Tibial nerve (tissue), 4 donors: ENCODE measurements at regions not wholly inside any gene's neighbourhood (a gene's known extent, or its start where the extent isn't known, plus 50 kb on each side); places are given as distances from the start of the nearest gene placed in this dataset.

ENCODE experiments used
- DNase-seq, 2 donors: peaks; one replicate each; pipeline ENCODE4 v3.0.0-alpha.2; 2019; ENCODE audit warnings: low spot score in 2 of 2
- H3K27ac ChIP-seq, 4 donors: fragments of 200-600 bp; sonication (generic) in 3 of 4; one replicate each; pipeline ENCODE4 v1.5.1; 2017 to 2019; ENCODE audit warnings: mild to moderate bottlenecking in 1 of 4
- H3K27me3 ChIP-seq, 2 donors: fragments of 200-600 bp; sonication (generic) in 1 of 2; one replicate each; pipeline versions ENCODE4 v1.5.1 to v1.6.0; 2017 to 2019
- H3K36me3 ChIP-seq, 3 donors: fragments of 200-600 bp; sonication (generic); one replicate each; pipeline ENCODE4 v1.5.1; 2018 to 2019
- H3K4me1 ChIP-seq, 4 donors: fragments of 200-600 bp; sonication (generic) in 3 of 4; one replicate each; pipeline ENCODE4 v1.5.1; 2017 to 2019
- H3K4me3 ChIP-seq, 4 donors: fragments of 200-600 bp; sonication (generic) in 3 of 4; one replicate each; pipeline ENCODE4 v1.5.1; 2017 to 2019; ENCODE audit warnings: mild to moderate bottlenecking in 1 of 4, moderate library complexity in 1 of 4
- H3K9me3 ChIP-seq, 4 donors: fragments of 200-600 bp; sonication (generic) in 3 of 4; one replicate each; pipeline ENCODE4 v1.5.1; 2017 to 2019
- CTCF ChIP-seq, 5 experiments: fragments of 200-600 bp in 3 of 5; fragments of 450-650 bp in 2 of 5; sonication (generic) in 3 of 5; IDR thresholded peaks; one replicate each; pipeline ENCODE4 v1.5.1; 2016 to 2019; ENCODE audit warnings: antibody characterized with exemption in 5 of 5, mild to moderate bottlenecking in 3 of 5, moderate library complexity in 2 of 5
- EP300 ChIP-seq, 2 donors: sonication (generic); formaldehyde crosslinking; IDR thresholded peaks; one replicate each; pipeline ENCODE4 v1.6.1; 2017; ENCODE audit warnings: antibody characterized with exemption in 2 of 2, mild to moderate bottlenecking in 1 of 2
- POLR2A ChIP-seq, 2 donors: fragments of 450-650 bp; IDR thresholded peaks; one replicate each; pipeline ENCODE4 v1.6.1; 2017; ENCODE audit warnings: antibody characterized with exemption in 2 of 2, mild to moderate bottlenecking in 2 of 2, moderate library complexity in 2 of 2
- whole genome bisulfite sequencing, 2 donors: methylation state at CpG; one replicate each; pipeline ENCODE4 v1.1.5; 2018; 5-methylcytosine and 5-hydroxymethylcytosine counted together

GRCh38 chrX:35339796-35340195 lies 397.2 kb downstream of the FAM47B start:
- Histone ChIP-seq H3K36me3 (no peaks in the 10 kb centered on the region), H3K4me3 (no peak overlapping the region), H3K27me3 (peaks cover 0 to 5% of the 10 kb centered on the region in 2 donors), H3K9me3 (no peaks in the 10 kb centered on the region), H3K27ac (no peak overlapping the region), H3K4me1 (no peaks in the 10 kb centered on the region)
- TF ChIP-seq CTCF (IDR thresholded peaks at IDR 0.05): no peak
- no peak for TF ChIP-seq EP300 (IDR thresholded peaks at IDR 0.05)
- TF ChIP-seq POLR2A (IDR thresholded peaks at IDR 0.05): no peak
- no peak for DNase-seq
- WGBS, 2 donors: 80 to 84% methylated on average over 3 of the region's 3 CpGs

- Histone ChIP-seq H3K4me3 (no peak overlapping the region), H3K9me3 (no peaks in the 10 kb centered on the region), H3K27me3 (peaks cover 0 to 5% of the 10 kb centered on the region in 2 donors), H3K4me1 (no peaks in the 10 kb centered on the region), H3K27ac (no peak overlapping the region), H3K36me3 (no peaks in the 10 kb centered on the region)
- WGBS, 2 donors: 50 to 61% methylated on average over 1 of the region's 1 CpG
- no peak for TF ChIP-seq CTCF (IDR thresholded peaks at IDR 0.05)
- TF ChIP-seq POLR2A (IDR thresholded peaks at IDR 0.05): no peak
- no peak for TF ChIP-seq EP300 (IDR thresholded peaks at IDR 0.05)
- DNase-seq: no peak
These were observed 397.9 kb downstream of the FAM47B start for GRCh38 chrX:35340465-35340864.

- no peaks in the 10 kb centered on the region for H3K36me3 ChIP-seq
- DNase-seq: no peak
- WGBS, 2 donors: 46 to 63% methylated on average over 1 of the region's 1 CpG
These were observed 408.6 kb downstream of the FAM47B start for GRCh38 chrX:35351212-35351611.

GRCh38 chrX:35351795-35352483 lies 409.3 kb downstream of the FAM47B start:
- no peak overlapping the region for H3K4me3 ChIP-seq
- no peaks in the 10 kb centered on the region for H3K4me1 ChIP-seq
- H3K27ac ChIP-seq: no peak overlapping the region
- DNase-seq: no peak
- H3K36me3 ChIP-seq: no peaks in the 10 kb centered on the region
- H3K9me3 ChIP-seq: peaks cover 0 to 2% (median 0%) of the 10 kb centered on the region in 4 donors
- H3K27me3 ChIP-seq: no peaks in the 10 kb centered on the region
- 80 to 82% methylated on average over 5 of the region's 5 CpGs for WGBS, 2 donors
- TF ChIP-seq CTCF (IDR thresholded peaks at IDR 0.05) (no peak), EP300 (IDR thresholded peaks at IDR 0.05) (no peak), POLR2A (IDR thresholded peaks at IDR 0.05) (no peak)

More at GRCh38 chrX:35351212-35351611, 408.6 kb downstream of the FAM47B start:
- TF ChIP-seq POLR2A (IDR thresholded peaks at IDR 0.05) (no peak), CTCF (IDR thresholded peaks at IDR 0.05) (no peak)
- H3K27ac ChIP-seq: no peak overlapping the region
- H3K4me3 ChIP-seq: no peak overlapping the region
- no peaks in the 10 kb centered on the region for H3K9me3 ChIP-seq
- H3K4me1 ChIP-seq: no peaks in the 10 kb centered on the region
- H3K27me3 ChIP-seq: no peaks in the 10 kb centered on the region

- no peak for DNase-seq
- H3K4me1 ChIP-seq: no peaks in the 10 kb centered on the region
- H3K4me3 ChIP-seq: no peak overlapping the region
- H3K9me3 ChIP-seq: peaks cover 0 to 4% (median 0%) of the 10 kb centered on the region in 4 donors
- no peaks in the 10 kb centered on the region for H3K36me3 ChIP-seq
- TF ChIP-seq EP300 (IDR thresholded peaks at IDR 0.05) (no peak), CTCF (IDR thresholded peaks at IDR 0.05) (no peak), POLR2A (IDR thresholded peaks at IDR 0.05) (no peak)
- WGBS, 2 donors: 45 to 64% methylated on average over 3 of the region's 3 CpGs
- no peaks in the 10 kb centered on the region for H3K27me3 ChIP-seq
- H3K27ac ChIP-seq: no peak overlapping the region
These were observed 415.1 kb downstream of the FAM47B start for GRCh38 chrX:35357656-35358055.
